ENCODE measurements at regions not wholly inside any gene's neighbourhood (a gene's known extent, or its start where the extent isn't known, plus 50 kb on each side); places are given as distances from the start of the nearest gene placed in this dataset.

DNA sequence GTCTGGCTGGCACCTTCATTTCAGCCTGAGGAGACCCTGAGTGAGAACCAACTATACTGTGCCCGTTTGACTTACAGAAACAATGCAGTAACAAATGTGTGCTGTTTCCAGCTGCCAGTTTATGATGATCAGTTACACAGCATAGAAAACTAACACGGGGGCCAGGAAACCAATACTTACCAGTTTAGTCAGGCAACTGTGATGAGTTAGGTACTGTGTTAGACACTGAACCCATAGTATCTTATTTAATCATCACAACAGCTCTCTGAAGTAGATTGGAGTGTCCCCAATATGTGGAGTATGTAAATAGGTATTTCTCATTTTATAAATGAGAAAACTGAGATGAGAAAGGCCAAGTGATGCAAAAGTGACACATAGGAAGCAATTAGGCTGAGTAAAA is 620.9 kb upstream of the KLF12 start (continued):
- no peak for TF ChIP-seq SP1 (IDR thresholded peaks at IDR 0.05; ENCODE audit: low read depth, low read length)
- no peak for TF ChIP-seq BRCA1 (IDR thresholded peaks at IDR 0.05; ENCODE audit: low read depth, low read length)
- no peak for TF ChIP-seq JUN (IDR thresholded peaks at IDR 0.05; ENCODE audit: low read depth, low read length)
- TF ChIP-seq MAFK (IDR thresholded peaks at IDR 0.05; ENCODE audit: low read depth, low read length), result no peak
- TF ChIP-seq NANOG (IDR thresholded peaks at IDR 0.05; ENCODE audit: insufficient read depth, low read depth, low read length, poor library complexity, severe bottlenecking), result no peak
